HepG2 (cell line): ENCODE measurements at regions not wholly inside any gene's neighbourhood (a gene's known extent, or its start where the extent isn't known, plus 50 kb on each side); places are given as distances from the start of the nearest gene placed in this dataset.
A peak's percentile ranks its signal among the peaks of the same experiment; 100 is the strongest.

Experiments used
- CBX2 ChIP-seq, 2 experiments: fragments of 200-600 bp in 1 of 2; sonication (generic); formaldehyde crosslinking in 1 of 2; IDR thresholded peaks; 2 replicates each; pipeline versions ENCODE4 v1.7.0 to v1.8.1; 2018 to 2022; ENCODE audit warnings: low read depth in 2 of 2, low read length in 1 of 2, mild to moderate bottlenecking in 1 of 2, missing genetic modification reagents in 1 of 2
- CC2D1A ChIP-seq: sonication (generic); formaldehyde crosslinking; IDR thresholded peaks from 2 replicates; pipeline ENCODE4 v1.8.1; 2023; ENCODE audit warnings: mild to moderate bottlenecking, missing genetic modification reagents
- HNF4A ChIP-seq: sonication (generic); formaldehyde crosslinking; IDR thresholded peaks from 2 replicates; pipeline ENCODE4 v1.4.0; 2020; ENCODE audit warnings: missing genetic modification reagents
- ISL2 ChIP-seq: sonication (generic); formaldehyde crosslinking; IDR thresholded peaks from 2 replicates; pipeline ENCODE4 v1.5.0; 2020; ENCODE audit warnings: missing genetic modification reagents
- JDP2 ChIP-seq: sonication (generic); formaldehyde crosslinking; IDR thresholded peaks from 2 replicates; pipeline ENCODE4 v1.8.1; 2022; ENCODE audit warnings: missing genetic modification reagents, borderline replicate concordance
- KLF13 ChIP-seq: sonication (generic); formaldehyde crosslinking; IDR thresholded peaks from 2 replicates; pipeline ENCODE4 v1.4.0; 2020; ENCODE audit warnings: mild to moderate bottlenecking, missing genetic modification reagents
- LBX2 ChIP-seq: sonication (generic); formaldehyde crosslinking; IDR thresholded peaks from 2 replicates; pipeline ENCODE4 v1.5.0; 2020; ENCODE audit warnings: missing genetic modification reagents, mild to moderate bottlenecking, borderline replicate concordance
- MEF2D ChIP-seq: sonication (generic); formaldehyde crosslinking; IDR thresholded peaks from 2 replicates; pipeline ENCODE4 v1.5.1; 2020; ENCODE audit warnings: mild to moderate bottlenecking, missing genetic modification reagents
- MLXIP ChIP-seq: sonication (generic); formaldehyde crosslinking; IDR thresholded peaks from 2 replicates; pipeline ENCODE4 v1.9.0; 2021; ENCODE audit warnings: missing genetic modification reagents, borderline replicate concordance
- MTA1 ChIP-seq: sonication (generic); formaldehyde crosslinking; IDR thresholded peaks from 2 replicates; pipeline ENCODE4 v1.4.0; 2020; ENCODE audit warnings: missing genetic modification reagents, mild to moderate bottlenecking, borderline replicate concordance
- NFIB ChIP-seq: sonication (generic); formaldehyde crosslinking; IDR thresholded peaks from 2 replicates; pipeline ENCODE4 v1.9.0; 2021; ENCODE audit warnings: missing genetic modification reagents, mild to moderate bottlenecking, borderline replicate concordance
- NFRKB ChIP-seq: fragments of 450-650 bp; IDR thresholded peaks from 2 replicates; pipeline ENCODE4 v1.6.1; 2017
- NR2C2 ChIP-seq: sonication (generic); formaldehyde crosslinking; IDR thresholded peaks from 2 replicates; pipeline ENCODE4 v1.4.0; 2020; ENCODE audit warnings: missing genetic modification reagents, mild to moderate bottlenecking, moderate library complexity, borderline replicate concordance
- ONECUT2 ChIP-seq: sonication (generic); formaldehyde crosslinking; IDR thresholded peaks from 2 replicates; pipeline ENCODE4 v1.4.0; 2020; ENCODE audit warnings: missing genetic modification reagents
- STAG1 ChIP-seq: sonication (generic); formaldehyde crosslinking; IDR thresholded peaks from 2 replicates; pipeline ENCODE4 v1.4.0; 2020; ENCODE audit warnings: missing genetic modification reagents
- SUZ12 ChIP-seq: fragments of 150-350 bp; IDR thresholded peaks from 2 replicates; pipeline ENCODE4 v1.6.1; 2014; ENCODE audit warnings: low read depth, low read length
- SYNCRIP ChIP-seq: fragments of 200-400 bp; formaldehyde crosslinking; IDR thresholded peaks from 2 replicates; pipeline ENCODE4 v1.6.1; 2018; ENCODE audit warnings: mild to moderate bottlenecking, low read depth, low read length; ENCODE audit not compliant: insufficient read depth
- TBL1XR1 ChIP-seq: fragments of 150-350 bp; IDR thresholded peaks from 2 replicates; pipeline ENCODE4 v1.6.1; 2014; ENCODE audit warnings: borderline replicate concordance, low read length; ENCODE audit not compliant: partially characterized antibody
- ZFYVE20 ChIP-seq: sonication (generic); formaldehyde crosslinking; IDR thresholded peaks from 2 replicates; pipeline ENCODE4 v1.8.0; 2023; ENCODE audit warnings: low read depth, mild to moderate bottlenecking, moderate library complexity, missing genetic modification reagents, borderline replicate concordance
- ZNF20 ChIP-seq: sonication (generic); formaldehyde crosslinking; IDR thresholded peaks from 2 replicates; pipeline ENCODE4 v1.4.0; 2020; ENCODE audit warnings: mild to moderate bottlenecking, moderate library complexity, missing genetic modification reagents
- ZNF207 ChIP-seq: fragments of 450-650 bp; IDR thresholded peaks from 2 replicates; pipeline ENCODE4 v1.6.1; 2016; ENCODE audit warnings: antibody characterized with exemption, borderline replicate concordance
- ZNF253 ChIP-seq: sonication (generic); formaldehyde crosslinking; IDR thresholded peaks from 2 replicates; pipeline ENCODE4 v1.8.0; 2022; ENCODE audit warnings: mild to moderate bottlenecking, missing genetic modification reagents, borderline replicate concordance
- ZNF574 ChIP-seq: sonication (generic); formaldehyde crosslinking; IDR thresholded peaks from 2 replicates; pipeline ENCODE4 v1.4.0; 2020; ENCODE audit warnings: missing genetic modification reagents
- ZNF747 ChIP-seq: sonication (generic); formaldehyde crosslinking; IDR thresholded peaks from 2 replicates; pipeline ENCODE4 v1.8.1; 2023; ENCODE audit warnings: missing genetic modification reagents, mild to moderate bottlenecking, borderline replicate concordance
- ZNF776 ChIP-seq: sonication (generic); formaldehyde crosslinking; IDR thresholded peaks from 2 replicates; pipeline ENCODE4 v1.4.0; 2020; ENCODE audit warnings: mild to moderate bottlenecking, missing genetic modification reagents

GRCh38 chr5:91280362-91281269, 102.5 kb downstream of the ARRDC3 start (continued):
- TF ChIP-seq ZNF574 (CRISPR knock-in tag) = peak; percentile 83
- no peak for TF ChIP-seq NFIB (CRISPR knock-in tag)
- TF ChIP-seq ZFYVE20 = no peak
- no peak for TF ChIP-seq KLF13 (CRISPR knock-in tag)
- TF ChIP-seq SYNCRIP = no peak
- no peak for TF ChIP-seq ZNF253
- TF ChIP-seq STAG1 = no peak
- no peak for TF ChIP-seq JDP2 (CRISPR knock-in tag)
- peak; percentile 35 for TF ChIP-seq HNF4A (CRISPR knock-in tag)
- peak; percentile 82 for TF ChIP-seq MEF2D (CRISPR knock-in tag)
- TF ChIP-seq CC2D1A = no peak
- no peak for TF ChIP-seq ZNF207
- TF ChIP-seq NR2C2 (CRISPR knock-in tag) = peak; percentile 38
- TF ChIP-seq TBL1XR1 = no peak
- peak; percentile 83; the same call in 1 of the 2 replicates for TF ChIP-seq LBX2 (CRISPR knock-in tag)
- TF ChIP-seq NFRKB = no peak
- TF ChIP-seq SUZ12 = no peak
- no peak for TF ChIP-seq ZNF20 (CRISPR knock-in tag)
- no peak for TF ChIP-seq MLXIP (CRISPR knock-in tag)
- no peak; the same call in 1 of the 2 replicates for TF ChIP-seq ZNF776 (CRISPR knock-in tag)
- TF ChIP-seq ZNF747 (CRISPR knock-in tag) = no peak
- TF ChIP-seq CBX2 (IDR thresholded peaks at IDR 0.05; ENCODE audit: low read depth, low read length) = no peak
- no peak for TF ChIP-seq CBX2 (CRISPR knock-in tag; IDR thresholded peaks at IDR 0.05; ENCODE audit: low read depth)
- TF ChIP-seq ISL2 (CRISPR knock-in tag) = peak; percentile 64
- peak; percentile 82; the same call in 1 of the 2 replicates for TF ChIP-seq MTA1 (CRISPR knock-in tag)
- TF ChIP-seq ONECUT2 (CRISPR knock-in tag) = no peak
